ENCODE measurements at regions not wholly inside any gene's neighbourhood (a gene's known extent, or its start where the extent isn't known, plus 50 kb on each side); places are given as distances from the start of the nearest gene placed in this dataset.
"Not testable (repeated sequence)": the region's sequence is repeated elsewhere in the genome, so short reads cannot be mapped to it uniquely, and the experiment has no call there.

- Mint-ChIP-seq H3K9me3 (no peaks in the 10 kb centered on the region), H3K4me3 (no peak overlapping the region), H3K36me3 (ENCODE audit: low read depth) (no peaks in the 10 kb centered on the region), H3K27ac (no peak overlapping the region), H3K4me1 (ENCODE audit: low read depth) (peaks cover 15% of the 10 kb centered on the region), H3K27me3 (ENCODE audit: low read depth) (no peaks in the 10 kb centered on the region)
- intact Hi-C loops (cut with micrococcal nuclease): no loop called here
- CTCF ChIA-PET: no interaction called here
- DNase-seq: no peak
Observed at GRCh38 chr14:98908050-98908449, 363.9 kb downstream of the BCL11B start.

GRCh38 chr14:98909251-98909944 is 362.6 kb downstream of the BCL11B start:
- Mint-ChIP-seq H3K4me3 (no peak overlapping the region), H3K27ac (no peak overlapping the region), H3K4me1 (ENCODE audit: low read depth) (peaks cover 15% of the 10 kb centered on the region), H3K27me3 (ENCODE audit: low read depth) (no peaks in the 10 kb centered on the region), H3K9me3 (no peaks in the 10 kb centered on the region), H3K36me3 (ENCODE audit: low read depth) (no peaks in the 10 kb centered on the region)
- CTCF ChIA-PET: no interaction called here
- no peak for DNase-seq
- intact Hi-C loops (cut with micrococcal nuclease): no loop called here

- Mint-ChIP-seq H3K27me3 (ENCODE audit: low read depth) (no peaks in the 10 kb centered on the region), H3K36me3 (ENCODE audit: low read depth) (no peaks in the 10 kb centered on the region), H3K4me1 (ENCODE audit: low read depth) (peaks cover 13% of the 10 kb centered on the region), H3K27ac (no peak overlapping the region), H3K9me3 (no peaks in the 10 kb centered on the region), H3K4me3 (no peak overlapping the region)
- CTCF ChIA-PET: no interaction called here
- DNase-seq: no peak
- intact Hi-C loops (cut with micrococcal nuclease): no loop called here
Observed at GRCh38 chr14:98910061-98910460, 361.9 kb downstream of the BCL11B start.

- no peaks in the 10 kb centered on the region for H3K9me3 Mint-ChIP-seq
- no peak overlapping the region for H3K27ac Mint-ChIP-seq
- no peak overlapping the region for H3K4me3 Mint-ChIP-seq
- intact Hi-C loops (cut with micrococcal nuclease): no loop called here
- CTCF ChIA-PET: interaction anchor here (0.6 to 1.2 kb wide), 5 partner anchors 19 to 507 kb away, joined by 3 read pairs; no protein-coding TSS in a partner anchor
- DNase-seq: no peak
- no peaks in the 10 kb centered on the region for H3K27me3 Mint-ChIP-seq (ENCODE audit: low read depth)
- peaks cover 23% of the 10 kb centered on the region for H3K4me1 Mint-ChIP-seq (ENCODE audit: low read depth)
- no peaks in the 10 kb centered on the region for H3K36me3 Mint-ChIP-seq (ENCODE audit: low read depth)
Observed at GRCh38 chr14:98912655-98913054, 359.3 kb downstream of the BCL11B start.

- Mint-ChIP-seq H3K4me3 (no peak overlapping the region), H3K4me1 (ENCODE audit: low read depth) (peaks cover 23% of the 10 kb centered on the region), H3K36me3 (ENCODE audit: low read depth) (no peaks in the 10 kb centered on the region), H3K27me3 (ENCODE audit: low read depth) (no peaks in the 10 kb centered on the region), H3K27ac (no peak overlapping the region), H3K9me3 (no peaks in the 10 kb centered on the region)
- CTCF ChIA-PET: interaction anchor here (0.6 kb wide), 2 partner anchors 203 to 798 kb away, joined by 3 to 4 read pairs; no protein-coding TSS in a partner anchor
- intact Hi-C loops (cut with micrococcal nuclease): no loop called here
- DNase-seq: no peak
Observed at GRCh38 chr14:98913967-98914650, 357.9 kb downstream of the BCL11B start.

GRCh38 chr14:98914942-98915341 is 357.1 kb downstream of the BCL11B start:
- no peak for DNase-seq
- H3K27me3 Mint-ChIP-seq (ENCODE audit: low read depth): no peaks in the 10 kb centered on the region
- H3K36me3 Mint-ChIP-seq (ENCODE audit: low read depth): no peaks in the 10 kb centered on the region
- H3K4me1 Mint-ChIP-seq (ENCODE audit: low read depth): peaks cover 23% of the 10 kb centered on the region
- H3K9me3 Mint-ChIP-seq: no peaks in the 10 kb centered on the region
- CTCF ChIA-PET: no interaction called here
- H3K4me3 Mint-ChIP-seq: no peak overlapping the region
- intact Hi-C loops (cut with micrococcal nuclease): no loop called here
- H3K27ac Mint-ChIP-seq: no peak overlapping the region

GRCh38 chr14:98915625-98916024 is 356.4 kb downstream of the BCL11B start:
- no peak for DNase-seq
- Mint-ChIP-seq H3K9me3 (no peaks in the 10 kb centered on the region), H3K27me3 (ENCODE audit: low read depth) (no peaks in the 10 kb centered on the region), H3K27ac (no peak overlapping the region), H3K36me3 (ENCODE audit: low read depth) (no peaks in the 10 kb centered on the region), H3K4me1 (ENCODE audit: low read depth) (peaks cover 23% of the 10 kb centered on the region), H3K4me3 (no peak overlapping the region)
- CTCF ChIA-PET: no interaction called here
- intact Hi-C loops (cut with micrococcal nuclease): no loop called here

GRCh38 chr14:98916036-98916435 is 356.0 kb downstream of the BCL11B start:
- H3K27ac Mint-ChIP-seq: no peak overlapping the region
- H3K9me3 Mint-ChIP-seq: no peaks in the 10 kb centered on the region

GRCh38 chr14:98916476-98916875 is 355.5 kb downstream of the BCL11B start:
- H3K4me3 Mint-ChIP-seq: no peak overlapping the region
- no peaks in the 10 kb centered on the region for H3K36me3 Mint-ChIP-seq (ENCODE audit: low read depth)
- peaks cover 22% of the 10 kb centered on the region for H3K4me1 Mint-ChIP-seq (ENCODE audit: low read depth)
- H3K9me3 Mint-ChIP-seq: no peaks in the 10 kb centered on the region
- no peaks in the 10 kb centered on the region for H3K27me3 Mint-ChIP-seq (ENCODE audit: low read depth)
- no peak for DNase-seq
- H3K27ac Mint-ChIP-seq: no peak overlapping the region
- intact Hi-C loops (cut with micrococcal nuclease): no loop called here
- CTCF ChIA-PET: no interaction called here

More at GRCh38 chr14:98916036-98916435, 356.0 kb downstream of the BCL11B start:
- no peaks in the 10 kb centered on the region for H3K36me3 Mint-ChIP-seq (ENCODE audit: low read depth)
- no peak for DNase-seq
- H3K4me1 Mint-ChIP-seq (ENCODE audit: low read depth): peaks cover 23% of the 10 kb centered on the region
- CTCF ChIA-PET: no interaction called here
- no peaks in the 10 kb centered on the region for H3K27me3 Mint-ChIP-seq (ENCODE audit: low read depth)
- intact Hi-C loops (cut with micrococcal nuclease): no loop called here
- H3K4me3 Mint-ChIP-seq: no peak overlapping the region

- CTCF ChIA-PET: interaction anchor here (0.6 kb wide), 1 partner anchor 35 kb away, joined by 4 read pairs; no protein-coding TSS in a partner anchor
- H3K36me3 Mint-ChIP-seq (ENCODE audit: low read depth): peaks cover 3% of the 10 kb centered on the region
- DNase-seq: no peak
- peaks cover 10% of the 10 kb centered on the region for H3K4me1 Mint-ChIP-seq (ENCODE audit: low read depth)
- peaks cover 11% of the 10 kb centered on the region for H3K9me3 Mint-ChIP-seq
- H3K27me3 Mint-ChIP-seq (ENCODE audit: low read depth): no peaks in the 10 kb centered on the region
- intact Hi-C loops (cut with micrococcal nuclease): no loop called here
- H3K27ac Mint-ChIP-seq: no peak overlapping the region
- H3K4me3 Mint-ChIP-seq: no peak overlapping the region
Observed at GRCh38 chr14:98919434-98919833, 352.6 kb downstream of the BCL11B start.

- H3K4me1 Mint-ChIP-seq (ENCODE audit: low read depth): peaks cover 17% of the 10 kb centered on the region
- CTCF ChIA-PET; H3K36me3 Mint-ChIP-seq (ENCODE audit: low read depth); H3K27me3 Mint-ChIP-seq (ENCODE audit: low read depth); DNase-seq; H3K27ac Mint-ChIP-seq; H3K4me3 Mint-ChIP-seq; intact Hi-C loops (cut with micrococcal nuclease): not testable (repeated sequence)
- peaks cover 11% of the 10 kb centered on the region for H3K9me3 Mint-ChIP-seq
Observed at GRCh38 chr14:98921306-98921705, 350.7 kb downstream of the BCL11B start.

- no peak overlapping the region for H3K27ac Mint-ChIP-seq
- peaks cover 11% of the 10 kb centered on the region for H3K9me3 Mint-ChIP-seq
- DNase-seq: no peak
- H3K4me3 Mint-ChIP-seq: no peak overlapping the region
- H3K4me1 Mint-ChIP-seq (ENCODE audit: low read depth): peaks cover 29% of the 10 kb centered on the region
- no peaks in the 10 kb centered on the region for H3K27me3 Mint-ChIP-seq (ENCODE audit: low read depth)
- H3K36me3 Mint-ChIP-seq (ENCODE audit: low read depth): peaks cover 3% of the 10 kb centered on the region
- intact Hi-C loops (cut with micrococcal nuclease): no loop called here
- CTCF ChIA-PET: no interaction called here
Observed at GRCh38 chr14:98923596-98923995, 348.4 kb downstream of the BCL11B start.

GRCh38 chr14:98924046-98924445 is 348.0 kb downstream of the BCL11B start:
- CTCF ChIA-PET: no interaction called here
- H3K9me3 Mint-ChIP-seq: peaks cover 11% of the 10 kb centered on the region
- no peak overlapping the region for H3K4me3 Mint-ChIP-seq
- intact Hi-C loops (cut with micrococcal nuclease): no loop called here
- no peak overlapping the region for H3K27ac Mint-ChIP-seq
- no peak for DNase-seq
- peaks cover 34% of the 10 kb centered on the region for H3K4me1 Mint-ChIP-seq (ENCODE audit: low read depth)
- H3K27me3 Mint-ChIP-seq (ENCODE audit: low read depth): no peaks in the 10 kb centered on the region
- peaks cover 3% of the 10 kb centered on the region for H3K36me3 Mint-ChIP-seq (ENCODE audit: low read depth)

Measured in activated naive CD4-positive, alpha-beta T cell treated with anti-CD3 and anti-CD28 coated beads for 36 hours (primary cell).